ENCODE measurements at regions not wholly inside any gene's neighbourhood (a gene's known extent, or its start where the extent isn't known, plus 50 kb on each side); places are given as distances from the start of the nearest gene placed in this dataset.

DNA sequence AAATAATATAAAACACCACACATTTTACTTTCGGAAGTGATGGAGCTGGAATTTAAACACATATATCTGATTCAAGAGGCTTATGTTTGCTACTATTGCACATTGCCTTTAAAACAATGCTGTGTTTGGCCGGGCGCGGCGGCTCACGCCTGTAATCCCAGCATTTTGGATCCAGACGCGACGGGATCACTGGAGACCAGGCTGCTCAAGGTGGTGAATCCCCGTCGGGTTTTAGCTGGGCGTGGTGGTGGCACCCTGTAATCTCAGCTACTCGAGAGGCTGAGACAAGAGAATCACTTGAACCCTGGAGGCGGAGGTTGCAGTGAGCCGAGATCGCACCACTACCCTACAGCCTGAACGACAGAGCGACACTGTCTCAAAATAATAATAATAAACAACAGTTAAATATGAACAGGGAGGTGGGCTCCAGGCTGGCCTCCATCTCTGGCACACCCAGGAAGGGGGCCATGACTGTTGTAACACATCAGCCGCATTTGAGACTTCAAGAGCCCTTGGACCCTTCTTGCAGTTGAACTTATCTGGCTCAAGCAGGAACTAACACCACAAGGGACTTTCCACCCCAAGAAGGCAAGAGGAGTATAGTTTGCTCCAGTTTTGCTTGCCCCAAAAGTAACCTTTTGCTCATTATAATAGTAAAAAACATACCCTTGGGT is 127.1 kb upstream of the ZNF184 start:
- TF ChIP-seq POLR2AphosphoS5 (IDR thresholded peaks at IDR 0.05; ENCODE audit: insufficient read depth, low read depth, low read length) = no peak
- TF ChIP-seq, protein P1, sequence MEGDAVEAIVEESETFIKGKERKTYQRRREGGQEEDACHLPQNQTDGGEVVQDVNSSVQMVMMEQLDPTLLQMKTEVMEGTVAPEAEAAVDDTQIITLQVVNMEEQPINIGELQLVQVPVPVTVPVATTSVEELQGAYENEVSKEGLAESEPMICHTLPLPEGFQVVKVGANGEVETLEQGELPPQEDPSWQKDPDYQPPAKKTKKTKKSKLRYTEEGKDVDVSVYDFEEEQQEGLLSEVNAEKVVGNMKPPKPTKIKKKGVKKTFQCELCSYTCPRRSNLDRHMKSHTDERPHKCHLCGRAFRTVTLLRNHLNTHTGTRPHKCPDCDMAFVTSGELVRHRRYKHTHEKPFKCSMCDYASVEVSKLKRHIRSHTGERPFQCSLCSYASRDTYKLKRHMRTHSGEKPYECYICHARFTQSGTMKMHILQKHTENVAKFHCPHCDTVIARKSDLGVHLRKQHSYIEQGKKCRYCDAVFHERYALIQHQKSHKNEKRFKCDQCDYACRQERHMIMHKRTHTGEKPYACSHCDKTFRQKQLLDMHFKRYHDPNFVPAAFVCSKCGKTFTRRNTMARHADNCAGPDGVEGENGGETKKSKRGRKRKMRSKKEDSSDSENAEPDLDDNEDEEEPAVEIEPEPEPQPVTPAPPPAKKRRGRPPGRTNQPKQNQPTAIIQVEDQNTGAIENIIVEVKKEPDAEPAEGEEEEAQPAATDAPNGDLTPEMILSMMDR (IDR thresholded peaks at IDR 0.05; ENCODE audit: extremely low read depth in 1 of 2, insufficient read depth in 1 of 2, low read depth in 1 of 2, low read length in 2 of 2) = no peak
- TF ChIP-seq EZH2 (IDR thresholded peaks at IDR 0.05; ENCODE audit: borderline replicate concordance, low read depth, low read length, severe bottlenecking) = no peak
- TF ChIP-seq POLR2A (IDR thresholded peaks at IDR 0.05; ENCODE audit: low read depth, low read length) = no peak
- TF ChIP-seq, protein P2, sequence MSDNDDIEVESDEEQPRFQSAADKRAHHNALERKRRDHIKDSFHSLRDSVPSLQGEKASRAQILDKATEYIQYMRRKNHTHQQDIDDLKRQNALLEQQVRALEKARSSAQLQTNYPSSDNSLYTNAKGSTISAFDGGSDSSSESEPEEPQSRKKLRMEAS (IDR thresholded peaks at IDR 0.05; ENCODE audit: insufficient read depth, insufficient read length) = no peak
- TF ChIP-seq MYC (IDR thresholded peaks at IDR 0.05; ENCODE audit: low read depth, low read length) = no peak
- TF ChIP-seq GATA2 (IDR thresholded peaks at IDR 0.05; ENCODE audit: insufficient read depth, insufficient read length, low read depth, low read length) = no peak
- no peak for TF ChIP-seq JUN (IDR thresholded peaks at IDR 0.05; ENCODE audit: borderline replicate concordance, insufficient read depth, insufficient read length, low read depth)
- TF ChIP-seq FOS (IDR thresholded peaks at IDR 0.05; ENCODE audit: borderline replicate concordance, insufficient read depth, low read length) = no peak

Measured in endothelial cell of umbilical vein (primary cell).